ENCODE measurements at regions not wholly inside any gene's neighbourhood (a gene's known extent, or its start where the extent isn't known, plus 50 kb on each side); places are given as distances from the start of the nearest gene placed in this dataset.

DNA sequence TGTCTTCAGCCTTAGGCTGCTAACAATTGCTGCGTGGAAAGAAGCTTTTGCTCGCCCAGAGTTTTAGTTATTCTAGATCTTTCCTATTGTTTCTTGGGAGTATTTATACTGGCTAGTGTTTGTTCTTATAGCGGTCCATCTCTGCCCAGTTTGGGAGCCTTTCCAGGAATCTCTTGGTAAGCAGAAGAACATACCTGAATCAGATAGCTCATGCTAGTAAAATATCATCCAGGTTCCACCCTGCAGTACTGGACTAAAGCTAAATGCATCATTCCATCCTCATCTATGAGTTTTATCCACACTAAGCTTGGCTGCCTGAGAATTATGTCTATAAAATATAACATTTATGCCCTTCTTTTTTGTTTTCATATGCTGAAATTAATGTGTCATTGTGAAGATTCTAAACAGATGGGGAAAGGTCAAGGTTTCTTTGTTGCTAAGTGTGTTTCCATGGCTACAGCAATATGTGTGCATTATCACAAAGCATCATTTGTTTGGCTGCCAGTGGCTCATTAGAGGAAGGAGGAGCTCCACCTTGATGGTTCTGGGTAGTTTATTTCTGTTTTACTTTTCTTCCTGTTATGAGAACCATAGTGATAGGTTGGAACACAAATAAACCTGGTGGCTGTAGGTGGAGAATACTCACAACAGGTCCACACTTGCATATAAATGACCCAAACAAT, 182.8 kb downstream of the PIK3C3 start:
- no peak for DNase-seq (ENCODE audit: low read depth)

DNA sequence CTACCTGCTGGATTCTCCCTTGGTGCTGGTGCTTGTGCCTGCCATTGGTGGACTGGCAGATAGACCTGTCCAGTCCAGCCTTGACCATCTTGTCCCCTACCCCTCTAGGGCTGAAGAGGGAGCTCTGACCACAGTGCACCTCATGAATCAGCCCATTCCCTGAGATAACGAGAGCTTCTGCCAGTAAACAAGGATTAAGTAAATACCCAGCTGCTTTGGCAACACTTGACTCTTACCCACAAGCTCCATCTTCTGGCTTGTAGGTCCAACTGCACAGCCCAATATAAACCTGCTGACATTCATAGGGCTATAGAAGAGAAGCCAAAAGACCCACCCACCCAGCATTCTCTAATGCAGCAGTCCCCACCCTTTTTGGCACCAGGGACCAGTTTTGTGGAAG, 186.4 kb downstream of the PIK3C3 start:
- DNase-seq (ENCODE audit: low read depth): no peak

DNA sequence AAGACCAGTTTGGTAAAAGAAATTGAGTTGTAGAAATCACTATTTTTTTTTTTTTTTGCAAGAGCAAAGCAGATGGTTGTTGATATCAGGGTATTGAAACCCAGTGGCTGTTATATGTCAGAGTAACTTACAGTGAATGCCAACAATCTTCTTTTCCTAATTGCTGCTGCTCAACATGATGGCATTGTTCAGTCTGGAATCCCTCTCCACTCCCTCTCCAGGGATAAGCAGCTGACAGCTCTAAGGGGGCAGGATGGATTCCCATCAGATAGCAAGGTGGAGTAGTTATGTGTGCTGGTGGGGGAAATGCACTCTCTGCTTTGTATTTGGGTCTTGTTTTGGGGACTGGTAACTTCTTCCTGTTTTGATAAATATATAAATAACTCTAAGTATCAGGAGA, 200.0 kb downstream of the PIK3C3 start:
- no peak for DNase-seq (ENCODE audit: low read depth)

- DNase-seq (ENCODE audit: low read depth): no peak
Observed at GRCh38 chr18:42156281-42156680, 201.2 kb downstream of the PIK3C3 start.

DNA sequence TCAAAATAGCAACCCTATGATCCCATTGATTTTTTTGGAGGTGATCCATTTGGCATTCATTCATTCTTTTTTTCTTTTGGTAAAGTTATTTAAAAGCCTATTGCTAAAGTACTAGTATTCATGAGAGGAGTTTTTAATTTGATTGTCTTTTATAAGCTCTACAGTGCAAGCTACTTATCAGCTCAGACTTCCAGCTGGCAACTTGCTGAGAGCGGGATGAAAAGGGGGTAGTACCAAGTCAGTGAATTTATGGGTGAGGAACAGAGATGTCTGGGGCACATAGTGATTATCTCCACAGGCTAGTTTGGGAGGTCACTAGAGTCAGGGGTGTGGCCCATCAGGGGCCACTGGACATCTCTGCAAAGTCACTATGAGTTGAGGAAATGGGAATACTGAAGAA, 202.4 kb downstream of the PIK3C3 start:
- DNase-seq (ENCODE audit: low read depth): no peak

- DNase-seq (ENCODE audit: low read depth): no peak
Observed at GRCh38 chr18:42157878-42158277, 202.8 kb downstream of the PIK3C3 start.

- DNase-seq (ENCODE audit: low read depth): no peak
Observed at GRCh38 chr18:42159146-42159545, 204.1 kb downstream of the PIK3C3 start.

GRCh38 chr18:42163321-42163720, 208.3 kb downstream of the PIK3C3 start:
- no peak for DNase-seq (ENCODE audit: low read depth)

- no peak for DNase-seq (ENCODE audit: low read depth)
Observed at GRCh38 chr18:42164556-42164955, 209.5 kb downstream of the PIK3C3 start.

DNA sequence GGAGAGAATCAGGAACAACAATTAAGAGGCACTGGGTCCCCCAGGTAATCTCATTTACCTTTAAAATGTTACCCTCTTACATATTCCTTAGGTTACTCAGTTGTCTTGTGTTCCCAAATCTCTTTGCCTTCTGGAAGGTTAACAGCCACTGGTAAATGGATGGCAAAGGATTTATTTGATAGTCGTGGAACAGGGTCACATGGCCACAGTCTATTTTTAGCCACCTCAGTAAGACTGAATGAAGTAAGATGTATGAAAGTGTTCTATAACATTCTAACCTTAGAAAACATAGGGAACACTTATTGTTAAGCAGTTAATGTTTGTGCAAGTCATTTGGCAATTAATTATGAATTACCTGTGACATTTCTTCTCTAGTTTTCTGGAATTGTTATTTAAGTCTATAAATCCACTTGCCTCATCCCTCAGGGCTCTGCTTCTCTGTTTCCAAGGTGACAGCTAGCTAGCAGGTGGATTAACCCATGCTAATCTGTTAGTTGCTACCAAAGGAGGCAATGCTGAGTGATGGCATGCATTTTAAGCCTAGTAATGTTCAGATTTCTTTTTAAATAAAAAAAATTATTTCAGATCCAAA, 211.0 kb downstream of the PIK3C3 start:
- DNase-seq (ENCODE audit: low read depth): no peak

- DNase-seq (ENCODE audit: low read depth): no peak
Observed at GRCh38 chr18:42168487-42168886, 213.5 kb downstream of the PIK3C3 start.

DNA sequence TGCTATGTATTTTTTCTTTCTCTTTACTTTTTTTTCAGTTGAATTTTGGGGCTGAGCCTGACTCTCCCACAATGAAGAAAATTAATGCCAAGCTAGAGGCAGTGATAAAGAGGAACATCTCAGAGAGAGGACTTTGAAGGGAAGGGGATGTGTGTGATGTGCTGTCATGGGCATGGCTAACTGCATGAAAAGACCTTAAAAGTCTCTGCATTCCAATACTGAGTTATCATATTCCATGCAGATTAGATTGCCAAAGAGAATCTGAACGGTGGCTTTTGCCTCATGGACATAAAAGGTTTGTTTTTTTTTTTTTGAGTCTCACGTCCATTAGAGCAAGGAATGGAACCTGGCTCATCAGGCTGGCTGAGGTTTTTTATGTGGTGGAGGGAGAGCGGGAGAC, 213.9 kb downstream of the PIK3C3 start:
- DNase-seq (ENCODE audit: low read depth): no peak

DNA sequence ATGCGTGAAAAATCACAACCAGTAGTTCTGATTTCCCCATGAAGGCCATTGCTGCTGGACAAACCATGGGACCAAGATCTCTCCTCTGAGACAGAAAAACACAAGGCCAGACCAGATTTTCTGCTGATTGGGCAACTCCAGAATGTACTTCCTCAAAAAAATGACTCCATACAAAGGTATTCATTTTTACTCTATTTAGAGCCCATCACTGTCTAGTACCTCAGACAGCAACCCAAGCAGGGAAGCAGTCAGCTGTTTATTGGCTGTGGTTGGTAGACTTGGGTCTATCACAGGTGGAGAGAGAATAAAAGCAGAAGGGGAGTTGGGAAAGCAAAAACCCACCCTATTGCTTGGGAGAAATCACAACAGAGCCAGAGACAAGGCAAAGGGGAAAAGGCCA, 219.9 kb downstream of the PIK3C3 start:
- no peak for DNase-seq (ENCODE audit: low read depth)

DNA sequence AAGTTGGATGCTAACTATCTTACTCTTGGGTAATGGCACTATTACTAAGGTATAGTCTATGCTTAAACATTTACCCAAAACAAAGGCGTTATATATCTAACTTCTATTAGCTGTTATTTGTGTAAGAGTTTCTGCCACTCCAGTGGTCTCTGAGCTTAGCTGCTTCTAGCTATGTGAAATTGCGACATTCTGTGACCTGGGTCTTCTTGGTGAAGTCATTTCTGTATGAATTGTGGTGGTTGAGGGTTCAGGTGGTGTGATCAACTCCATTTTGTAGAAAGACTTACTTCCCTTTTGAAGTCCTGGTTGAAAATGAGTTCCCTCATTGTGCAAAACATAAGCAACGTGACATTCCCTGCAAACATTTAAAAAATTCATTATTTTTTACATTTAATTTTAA, 221.6 kb downstream of the PIK3C3 start:
- DNase-seq (ENCODE audit: low read depth): no peak

DNA sequence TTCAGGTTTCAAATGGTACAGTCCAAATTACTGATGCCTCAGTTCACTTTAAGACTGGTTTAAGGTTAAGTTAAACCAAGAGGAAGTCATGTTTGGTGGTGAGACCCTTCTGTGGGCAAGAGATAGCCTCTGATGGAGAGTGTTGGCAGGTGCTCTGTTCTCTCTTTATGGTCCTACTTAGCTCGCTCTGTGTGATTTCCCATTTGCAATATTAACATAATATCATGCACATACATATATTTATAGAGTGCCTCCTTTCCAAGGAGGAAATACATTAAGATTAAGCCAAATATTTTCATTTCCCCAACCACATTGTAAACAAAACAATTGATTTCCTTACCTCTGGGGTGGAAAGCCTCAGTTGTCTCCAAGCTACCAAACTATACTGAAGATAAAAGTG, 222.4 kb downstream of the PIK3C3 start:
- no peak for DNase-seq (ENCODE audit: low read depth)

DNA sequence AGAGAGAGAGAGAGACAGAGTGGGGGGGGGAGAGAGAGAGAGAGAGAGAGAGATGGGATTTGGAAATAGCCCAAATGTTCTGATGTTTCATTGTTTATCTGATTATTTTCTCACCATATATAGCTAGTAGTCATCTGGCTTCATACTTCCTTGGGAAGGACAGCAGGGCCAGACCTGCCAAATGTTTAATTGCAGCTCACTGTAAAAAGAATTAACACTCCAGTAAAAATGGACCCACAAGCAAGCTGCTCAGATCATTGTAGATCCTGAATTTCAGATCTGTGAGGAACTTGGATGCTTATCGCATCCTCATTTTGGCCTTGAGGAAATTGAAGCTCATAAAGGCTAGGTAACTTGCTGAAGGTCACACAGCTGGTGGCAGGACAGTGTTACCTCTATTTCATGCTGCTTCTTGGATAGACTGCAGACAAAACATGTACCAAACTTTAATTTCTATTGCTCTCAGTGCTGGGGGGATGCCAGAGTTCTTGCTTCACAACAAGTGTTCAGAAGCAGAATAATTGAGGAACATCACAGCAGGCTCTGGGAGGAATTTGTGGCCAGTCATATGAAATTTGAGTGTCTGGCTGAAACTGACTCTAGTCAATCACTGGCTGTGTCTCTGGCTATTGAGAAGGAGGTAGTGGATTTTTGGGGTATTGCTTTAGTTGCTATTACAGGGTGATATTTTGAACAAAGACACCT, 223.5 kb downstream of the PIK3C3 start:
- no peak for DNase-seq (ENCODE audit: low read depth)

DNA sequence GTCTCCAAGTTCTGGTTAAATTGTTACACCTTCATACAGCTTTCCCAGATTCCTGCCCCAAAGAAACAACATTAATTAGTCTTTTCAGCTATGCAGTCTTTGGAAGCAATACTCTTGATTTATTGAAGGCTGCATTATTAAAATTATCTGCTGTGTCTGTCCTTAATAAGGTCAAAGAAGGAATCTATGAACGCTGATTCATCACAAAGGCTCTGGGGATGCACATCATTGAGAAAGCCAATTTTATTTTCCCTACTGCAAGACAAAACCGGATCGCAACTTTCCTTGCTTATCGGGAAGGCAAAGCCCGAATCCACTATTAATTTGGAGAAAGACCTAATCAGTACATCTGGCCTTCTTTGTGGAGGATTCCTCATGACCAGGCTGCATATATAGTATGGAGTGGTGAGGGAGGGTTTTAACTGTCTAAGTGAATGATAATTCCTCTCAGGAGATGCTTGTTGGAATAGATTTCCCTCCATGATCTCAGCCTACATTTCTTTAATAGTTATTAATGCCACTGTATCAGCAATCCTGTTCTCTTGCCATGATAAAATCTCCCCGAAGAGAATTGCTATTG, 224.6 kb downstream of the PIK3C3 start:
- no peak for DNase-seq (ENCODE audit: low read depth)

DNA sequence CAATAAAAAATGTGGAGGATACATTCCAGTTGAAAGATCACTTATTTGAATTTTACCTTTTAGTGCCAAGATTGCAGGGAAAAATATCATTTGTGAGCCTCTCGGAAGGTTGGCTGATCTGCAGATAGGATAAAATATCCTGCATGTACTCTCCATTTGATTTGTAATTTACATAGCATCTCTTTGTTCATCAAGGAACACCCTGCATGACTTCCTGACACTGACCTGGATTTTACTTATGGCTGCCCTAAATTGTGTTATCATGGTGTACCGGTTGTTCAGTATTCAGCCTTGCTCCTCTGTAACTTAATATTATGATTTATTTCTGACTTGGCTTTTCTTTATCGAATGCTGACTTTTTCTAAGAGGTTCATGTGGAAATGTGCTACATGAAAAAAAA, 226.4 kb downstream of the PIK3C3 start:
- no peak for DNase-seq (ENCODE audit: low read depth)

DNA sequence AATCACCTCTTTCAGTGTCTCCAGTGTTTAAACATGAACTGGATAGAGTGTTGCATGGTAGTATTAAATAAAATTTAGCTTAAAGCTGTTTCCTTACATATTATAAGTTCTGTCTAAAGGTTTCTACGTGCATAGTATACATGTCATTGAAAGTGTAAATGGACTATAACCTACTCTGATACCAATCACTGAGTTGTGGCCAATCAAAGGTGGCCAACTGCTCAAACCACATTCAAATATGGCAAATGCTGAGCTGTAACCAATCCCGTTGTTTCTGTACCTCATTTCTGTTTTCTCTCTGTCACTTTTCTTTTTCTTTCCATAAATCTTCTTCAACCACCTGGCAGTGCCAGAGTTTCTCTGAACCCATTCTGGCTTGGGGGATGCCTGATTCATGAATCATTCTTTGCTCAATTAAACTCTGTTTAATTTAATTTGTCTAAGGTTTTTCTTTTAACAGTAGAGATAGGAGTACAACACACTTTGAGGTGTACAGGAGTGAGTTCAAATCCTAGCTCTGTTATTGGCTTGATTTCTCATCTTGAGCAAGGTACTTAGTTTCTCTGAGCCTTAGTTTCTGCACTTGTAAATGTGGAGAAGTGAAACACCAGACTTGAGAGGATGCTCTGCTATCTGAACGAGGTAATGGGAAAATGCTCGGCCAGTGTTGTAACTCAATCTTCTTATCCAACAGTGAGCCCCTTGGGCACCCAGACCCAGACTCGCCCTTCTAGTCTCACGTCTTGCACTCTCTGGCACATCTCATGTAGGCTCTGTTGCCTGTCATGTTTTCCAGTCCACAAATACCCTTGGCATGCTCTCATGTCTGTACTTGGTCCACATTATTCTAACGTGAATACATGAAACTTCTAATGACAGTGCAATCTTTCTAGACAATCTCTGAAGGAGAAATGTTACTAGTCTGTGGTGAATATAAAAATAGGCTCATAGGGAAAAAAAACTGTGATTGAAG, 228.0 kb downstream of the PIK3C3 start:
- no peak for DNase-seq (ENCODE audit: low read depth)

- peak; percentile 71 for DNase-seq (ENCODE audit: low read depth)
Observed at GRCh38 chr18:42183746-42184145, 228.7 kb downstream of the PIK3C3 start.

GRCh38 chr18:42184685-42185477, 229.8 kb downstream of the PIK3C3 start:
- DNase-seq (ENCODE audit: low read depth): no peak

Measured in non-pigmented ciliary epithelial cell (primary cell).